H1 (cell line): ENCODE measurements at regions not wholly inside any gene's neighbourhood (a gene's known extent, or its start where the extent isn't known, plus 50 kb on each side); places are given as distances from the start of the nearest gene placed in this dataset.

Experiments used
- CTCF ChIA-PET: fragments of 300-600 bp; sonication (Branson Sonifier 250); formaldehyde crosslinking; loops from one replicate; lab custom pipeline; 2021; ENCODE audit not compliant: partially characterized antibody; lab: Charles Lee
- POLR2A ChIA-PET: fragments of 300-600 bp; sonication (Branson Sonifier 250); formaldehyde crosslinking; loops from one replicate; lab custom pipeline; 2021; ENCODE audit warnings: inconsistent platforms; ENCODE audit not compliant: partially characterized antibody; lab: Charles Lee
- DNase-seq, 2 experiments: peaks; one replicate each; pipeline versions ENCODE4 v3.0.0 to v3.0.0-alpha.2; 2010 to 2022; ENCODE audit warnings: low spot score in 2 of 2, low read depth in 1 of 2, mixed read lengths in 1 of 2
- FAIRE-seq: peaks from 2 replicates; lab custom pipeline; 2011; peaks lifted over from hg19 to GRCh38; lab: Jason Lieb, UNC
- H2AFZ ChIP-seq: 2 replicates; pipeline ENCODE4 v1.8.1; 2012; ENCODE audit warnings: low read length, inconsistent platforms
- H2AK5ac ChIP-seq: 2 replicates; pipeline ENCODE4 v1.6.1; 2013; ENCODE audit warnings: low read depth, low read length
- H2BK120ac ChIP-seq: replicated peaks from 2 replicates; pipeline ENCODE3; 2013; ENCODE audit warnings: low read depth, low read length, inconsistent platforms
- H2BK12ac ChIP-seq: 2 replicates; pipeline ENCODE4 v1.6.1; 2013; ENCODE audit warnings: low read depth, low read length
- H2BK15ac ChIP-seq: 2 replicates; pipeline ENCODE4 v1.6.1; 2013; ENCODE audit warnings: low read length
- H2BK20ac ChIP-seq: 2 replicates; pipeline ENCODE4 v1.6.1; 2013; ENCODE audit warnings: low read length
- H2BK5ac ChIP-seq: 2 replicates; pipeline ENCODE4 v1.6.1; 2013; ENCODE audit warnings: low read depth, low read length
- H3K14ac ChIP-seq: 2 replicates; pipeline ENCODE4 v1.6.1; 2013; ENCODE audit warnings: inconsistent platforms; ENCODE audit not compliant: insufficient read length
- H3K18ac ChIP-seq: 2 replicates; pipeline ENCODE4 v1.6.1; 2013; ENCODE audit warnings: low read length; ENCODE audit errors: extremely low read depth
- H3K23ac ChIP-seq: 2 replicates; pipeline ENCODE4 v1.6.1; 2013; ENCODE audit warnings: inconsistent platforms; ENCODE audit not compliant: insufficient read length
- H3K23me2 ChIP-seq: 2 replicates; pipeline ENCODE4 v1.6.1; 2013; ENCODE audit warnings: low read depth, low read length
- H3K27ac ChIP-seq: 2 replicates; pipeline ENCODE4 v1.6.1; 2011; ENCODE audit warnings: low read depth, low read length, inconsistent platforms
- H3K27me3 ChIP-seq, 4 experiments: replicated peaks in 1 of 4; 1 replicate in 1 of 4; 2 replicates in 3 of 4; pipeline versions ENCODE4 v1.6.1 to v1.8.1; 2011 to 2013; ENCODE audit warnings: low read length in 3 of 4, mild to moderate bottlenecking in 3 of 4, inconsistent platforms in 2 of 4, mixed read lengths in 2 of 4, moderate library complexity in 1 of 4; ENCODE audit not compliant: control insufficient read depth in 3 of 4, insufficient read depth in 3 of 4; ENCODE audit errors: extremely low read depth in 1 of 4
- H3K36me3 ChIP-seq, 4 experiments: 2 replicates each; pipeline versions ENCODE4 v1.6.1 to v1.8.1; 2011 to 2013; ENCODE audit warnings: mild to moderate bottlenecking in 4 of 4, low read length in 3 of 4, moderate library complexity in 2 of 4, control low read depth in 1 of 4, inconsistent platforms in 1 of 4; ENCODE audit not compliant: insufficient read depth in 4 of 4, control insufficient read depth in 2 of 4
- H3K4ac ChIP-seq: replicated peaks from 2 replicates; pipeline ENCODE3; 2013; ENCODE audit warnings: low read length, low read depth, mixed read lengths, inconsistent platforms; ENCODE audit not compliant: insufficient read length
- H3K4me1 ChIP-seq, 4 experiments: replicated peaks in 1 of 4; 1 replicate in 1 of 4; 2 replicates in 3 of 4; pipeline versions ENCODE4 v1.6.1 to v1.8.1; 2011 to 2013; ENCODE audit warnings: low read length in 3 of 4, inconsistent platforms in 2 of 4, mixed read lengths in 1 of 4; ENCODE audit not compliant: insufficient read depth in 4 of 4, control insufficient read depth in 3 of 4
- H3K4me2 ChIP-seq, 2 experiments: 2 replicates each; pipeline versions ENCODE4 v1.6.1 to v1.8.1; 2011 to 2013; ENCODE audit warnings: low read depth in 2 of 2, low read length in 2 of 2, control low read depth in 1 of 2, inconsistent platforms in 1 of 2, mild to moderate bottlenecking in 1 of 2; ENCODE audit not compliant: insufficient read depth in 1 of 2
- H3K4me3 ChIP-seq, 4 experiments: fragments of 200-600, 300-600 bp in 1 of 4; sonication (generic), shearing (Covaris generic), sonication (Bioruptor Twin) in 1 of 4; 2 replicates each; pipeline versions ENCODE4 v1.5.1 to v1.8.1; 2011 to 2016; ENCODE audit warnings: low read length in 4 of 4, low read depth in 3 of 4, control low read depth in 2 of 4, inconsistent platforms in 2 of 4, mild to moderate bottlenecking in 2 of 4, mixed read lengths in 1 of 4, moderate library complexity in 1 of 4; ENCODE audit not compliant: insufficient read depth in 2 of 4; ENCODE audit errors: extremely low read depth in 1 of 4
- H3K56ac ChIP-seq: replicated peaks from 2 replicates; pipeline ENCODE3; 2013; ENCODE audit warnings: low read depth, mild to moderate bottlenecking, mixed read lengths, low read length, inconsistent platforms; ENCODE audit not compliant: insufficient read length
- H3K79me1 ChIP-seq: 2 replicates; pipeline ENCODE4 v1.6.1; 2013; ENCODE audit warnings: low read depth, low read length, control low read depth
- H3K79me2 ChIP-seq, 2 experiments: 2 replicates each; pipeline versions ENCODE4 v1.6.1 to v1.8.1; 2012 to 2013; ENCODE audit warnings: low read length in 2 of 2, mild to moderate bottlenecking in 2 of 2, inconsistent platforms in 1 of 2; ENCODE audit not compliant: insufficient read depth in 2 of 2, control insufficient read depth in 1 of 2
- H3K9ac ChIP-seq, 4 experiments: replicated peaks in 1 of 4; 1 replicate in 1 of 4; 2 replicates in 3 of 4; pipeline versions ENCODE4 v1.6.1 to v1.8.1; 2011 to 2013; ENCODE audit warnings: low read depth in 3 of 4, low read length in 3 of 4, control low read depth in 2 of 4, mild to moderate bottlenecking in 2 of 4, moderate library complexity in 2 of 4, inconsistent platforms in 1 of 4; ENCODE audit errors: extremely low read depth in 1 of 4
- H3K9me3 ChIP-seq, 2 experiments: 2 replicates each; pipeline versions ENCODE4 v1.6.1 to v1.8.1; 2012 to 2013; ENCODE audit warnings: mild to moderate bottlenecking in 2 of 2, moderate library complexity in 2 of 2, control low read depth in 1 of 2, inconsistent platforms in 1 of 2, low read depth in 1 of 2, low read length in 1 of 2, mixed read lengths in 1 of 2; ENCODE audit not compliant: insufficient read depth in 2 of 2
- H4K20me1 ChIP-seq, 2 experiments: replicated peaks in 1 of 2; 2 replicates each; pipeline versions ENCODE3 to v1.8.1; 2011 to 2013; ENCODE audit warnings: inconsistent platforms in 2 of 2, low read length in 2 of 2, mild to moderate bottlenecking in 1 of 2; ENCODE audit not compliant: insufficient read depth in 2 of 2, control insufficient read depth in 1 of 2
- H4K5ac ChIP-seq: 2 replicates; pipeline ENCODE4 v1.6.1; 2013; ENCODE audit warnings: low read length, low read depth, mixed read lengths, inconsistent platforms; ENCODE audit not compliant: insufficient read length
- H4K8ac ChIP-seq: 2 replicates; pipeline ENCODE4 v1.8.0; 2013; ENCODE audit warnings: mild to moderate bottlenecking, moderate library complexity, low read length, inconsistent platforms; ENCODE audit not compliant: insufficient read depth; ENCODE audit errors: extremely low read depth
- H4K91ac ChIP-seq: replicated peaks from 2 replicates; pipeline ENCODE3; 2013; ENCODE audit warnings: low read length, mixed read lengths, inconsistent platforms; ENCODE audit not compliant: insufficient read length
- BACH1 ChIP-seq: IDR thresholded peaks from 2 replicates; pipeline ENCODE4 v1.6.1; 2012; ENCODE audit warnings: low read length, improper control_type of control experiment
- BCL11A ChIP-seq, 2 experiments: IDR thresholded peaks; one replicate each; pipeline ENCODE4 v1.6.1; 2011; ENCODE audit warnings: low read depth in 2 of 2, low read length in 2 of 2, mild to moderate bottlenecking in 2 of 2
- BRCA1 ChIP-seq: IDR thresholded peaks from 2 replicates; pipeline ENCODE4 v1.6.1; 2012; ENCODE audit warnings: low read depth, low read length, improper control_type of control experiment
- CBX8 ChIP-seq: fragments of 300-800, 300-1000 bp; sonication (generic); IDR thresholded peaks from 2 replicates; pipeline ENCODE4 v1.7.1; 2016; ENCODE audit warnings: low read depth, low read length, borderline replicate concordance
- CREB1 ChIP-seq: IDR thresholded peaks from 2 replicates; pipeline ENCODE4 v1.6.1; 2012; ENCODE audit warnings: inconsistent platforms
- HDAC6 ChIP-seq: IDR thresholded peaks from one replicate; pipeline ENCODE4 v1.7.1; 2012; ENCODE audit warnings: low read depth, mild to moderate bottlenecking, inconsistent platforms, low read length, moderate library complexity
- JUND ChIP-seq: IDR thresholded peaks from 2 replicates; pipeline ENCODE4 v1.6.1; 2011; ENCODE audit warnings: mild to moderate bottlenecking, improper control_type of control experiment, low read length
- KDM1A ChIP-seq: fragments of 200-600, 300-600 bp; sonication (generic); IDR thresholded peaks from 2 replicates; pipeline ENCODE4 v1.7.1; 2016; ENCODE audit warnings: mild to moderate bottlenecking, low read length, borderline replicate concordance
- PHF8 ChIP-seq: fragments of 200-600 bp; sonication (generic); conservative IDR thresholded peaks from 2 replicates; pipeline ENCODE4 v1.7.1; 2012; ENCODE audit warnings: low read depth, mild to moderate bottlenecking, inconsistent platforms, low read length, moderate library complexity
- RAD21 ChIP-seq, 2 experiments: IDR thresholded peaks in 1 of 2; conservative IDR thresholded peaks in 1 of 2; 2 replicates each; pipeline ENCODE4 v1.6.1; 2011; ENCODE audit warnings: low read depth in 2 of 2, low read length in 2 of 2, improper control_type of control experiment in 1 of 2, inconsistent platforms in 1 of 2, mild to moderate bottlenecking in 1 of 2, moderate library complexity in 1 of 2
- RFX5 ChIP-seq: IDR thresholded peaks from 2 replicates; pipeline ENCODE4 v1.6.1; 2011; ENCODE audit warnings: low read depth, low read length, improper control_type of control experiment, borderline replicate concordance
- RXRA ChIP-seq: IDR thresholded peaks from 2 replicates; pipeline ENCODE4 v1.6.1; 2011; ENCODE audit warnings: low read depth, mild to moderate bottlenecking, low read length, moderate library complexity; ENCODE audit not compliant: insufficient read depth
- SIN3A ChIP-seq, 2 experiments: IDR thresholded peaks in 1 of 2; conservative IDR thresholded peaks in 1 of 2; 2 replicates each; pipeline ENCODE4 v1.6.1; 2011 to 2012; ENCODE audit warnings: low read length in 2 of 2, improper control_type of control experiment in 1 of 2, low read depth in 1 of 2, mild to moderate bottlenecking in 1 of 2
- SRF ChIP-seq: IDR thresholded peaks from 2 replicates; pipeline ENCODE4 v1.6.1; 2011; ENCODE audit warnings: mild to moderate bottlenecking, low read depth, low read length, moderate library complexity
- TAF1 ChIP-seq: IDR thresholded peaks from 2 replicates; pipeline ENCODE4 v1.6.1; 2011; ENCODE audit warnings: mild to moderate bottlenecking, low read depth, low read length
- TEAD4 ChIP-seq: IDR thresholded peaks from 2 replicates; pipeline ENCODE4 v1.6.1; 2012; ENCODE audit warnings: low read depth, low read length, inconsistent platforms, mixed read lengths
- WGBS, 2 experiments: shearing (Covaris generic) in 1 of 2; methylation state at CpG; one replicate each; pipeline versions ENCODE4 v1.1.6 to v1.1.7; 2013 to 2015; ENCODE audit warnings: low lambda C conversion rate in 2 of 2, mixed read lengths in 2 of 2, inconsistent platforms in 1 of 2, low coverage in 1 of 2, missing lambda C conversion rate in 1 of 2; ENCODE audit not compliant: insufficient replicate concordance in 2 of 2, insufficient coverage in 1 of 2, insufficient read length in 1 of 2; ENCODE audit errors: extremely low coverage in 1 of 2, missing lambda C conversion rate in 1 of 2; 5-methylcytosine and 5-hydroxymethylcytosine counted together

DNA sequence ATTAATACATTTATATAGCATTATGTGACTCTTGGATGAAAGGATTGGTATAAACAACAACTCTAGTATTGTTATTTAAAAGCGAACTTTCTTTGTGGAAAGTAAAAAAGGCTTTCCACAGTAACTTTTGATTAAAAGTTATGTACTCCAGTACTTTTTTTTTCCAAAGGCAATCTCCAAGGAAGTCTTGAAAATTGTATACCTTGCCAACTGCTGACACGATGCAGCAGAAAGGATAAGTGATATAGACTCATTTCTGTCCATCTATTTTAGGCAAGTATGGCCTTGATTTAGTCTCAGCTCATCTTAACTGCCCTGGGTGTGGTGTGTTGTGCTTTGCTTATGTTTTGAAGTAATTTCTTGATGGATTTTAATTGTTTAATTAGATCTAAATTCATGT is 79.7 kb downstream of the OTOL1 start:
- no peak overlapping the region for H3K27ac ChIP-seq
- no peak for FAIRE-seq
- no peaks in the 10 kb centered on the region for H3K36me3 ChIP-seq
- TF ChIP-seq HDAC6 = no peak
- no peak for TF ChIP-seq SRF
- TF ChIP-seq RFX5 = no peak
- no peak for TF ChIP-seq TAF1
- no peak for TF ChIP-seq CBX8
- TF ChIP-seq JUND = no peak
- no peak for TF ChIP-seq RAD21 (IDR thresholded peaks at IDR 0.05 in 1 of 2, conservative IDR thresholded peaks at IDR 0.05 in 1 of 2; ENCODE audit: low read depth in 2 of 2, low read length in 2 of 2)
- no peak for TF ChIP-seq BCL11A (IDR thresholded peaks at IDR 0.05; ENCODE audit: low read depth in 2 of 2, low read length in 2 of 2)
- no peak for TF ChIP-seq PHF8
- no peak for TF ChIP-seq RXRA
- no peak for TF ChIP-seq CREB1
- no peak for TF ChIP-seq BRCA1
- no peak for TF ChIP-seq TEAD4
- no peak for TF ChIP-seq BACH1
- no peak for TF ChIP-seq KDM1A
- no peak for TF ChIP-seq SIN3A (conservative IDR thresholded peaks at IDR 0.05 in 1 of 2, IDR thresholded peaks at IDR 0.05 in 1 of 2; ENCODE audit: low read depth in 1 of 2, low read length in 2 of 2)

More for the DNA sequence above, 79.7 kb downstream of the OTOL1 start:
- H2BK20ac ChIP-seq = no peak overlapping the region
- no peaks in the 10 kb centered on the region for H3K27me3 ChIP-seq
- H2AK5ac ChIP-seq = no peak overlapping the region
- no peak overlapping the region for H3K4me3 ChIP-seq
- H4K8ac ChIP-seq = no peak overlapping the region
- no peak for DNase-seq
- H3K4ac ChIP-seq = no peak overlapping the region
- no peak overlapping the region for H3K56ac ChIP-seq
- H3K9ac ChIP-seq = no peak overlapping the region
- H2BK15ac ChIP-seq = no peak overlapping the region
- H3K14ac ChIP-seq = no peak overlapping the region
- H3K23ac ChIP-seq = no peak overlapping the region
- H2AFZ ChIP-seq = no peak overlapping the region
- no peak overlapping the region for H4K91ac ChIP-seq
- no peaks in the 10 kb centered on the region; a peak in 1 of 7 replicates for H3K4me1 ChIP-seq
- H3K23me2 ChIP-seq = no peaks in the 10 kb centered on the region
- H3K79me2 ChIP-seq = no peaks in the 10 kb centered on the region
- H4K5ac ChIP-seq = no peak overlapping the region
- H2BK12ac ChIP-seq = no peak overlapping the region
- H2BK120ac ChIP-seq = no peak overlapping the region
- H3K18ac ChIP-seq = no peak overlapping the region
- CTCF ChIA-PET = no interaction called here
- 92% methylated on average over 2 of the region's 2 CpGs; no CpG with 5 or more reads in 1 of the 2 experiments for WGBS, 2 experiments
- H3K4me2 ChIP-seq = no peak overlapping the region
- no peak overlapping the region for H2BK5ac ChIP-seq
- no peaks in the 10 kb centered on the region for H3K79me1 ChIP-seq
- no peaks in the 10 kb centered on the region for H3K9me3 ChIP-seq
- no peaks in the 10 kb centered on the region for H4K20me1 ChIP-seq
- POLR2A ChIA-PET = no interaction called here
